RKO (cell line): ENCODE measurements at regions not wholly inside any gene's neighbourhood (a gene's known extent, or its start where the extent isn't known, plus 50 kb on each side); places are given as distances from the start of the nearest gene placed in this dataset.

Experiments
- DNase-seq: peaks from one replicate; pipeline ENCODE4 v3.0.0-alpha.2; 2016; ENCODE audit warnings: low spot score

DNA sequence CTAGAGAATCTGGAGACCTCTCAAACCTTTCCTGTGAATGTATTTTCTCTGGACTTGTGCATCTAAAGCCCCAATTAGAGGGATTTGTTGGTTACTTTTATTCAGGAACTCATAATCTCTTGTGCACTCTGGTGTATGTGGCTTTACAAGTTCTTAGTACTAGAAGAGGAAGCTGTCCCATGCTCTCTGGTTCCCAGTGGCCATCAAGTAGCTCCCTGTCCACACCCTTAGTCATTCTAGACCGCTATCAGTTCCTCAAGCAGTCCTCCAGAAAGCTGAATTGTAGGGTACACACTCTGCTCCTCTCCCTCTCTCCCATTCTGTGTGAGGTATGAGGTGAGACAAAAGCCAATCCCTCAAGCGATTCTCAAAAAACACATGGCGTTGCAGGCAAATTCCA is 470.3 kb downstream of the PTPRC start:
- DNase-seq: no peak

DNA sequence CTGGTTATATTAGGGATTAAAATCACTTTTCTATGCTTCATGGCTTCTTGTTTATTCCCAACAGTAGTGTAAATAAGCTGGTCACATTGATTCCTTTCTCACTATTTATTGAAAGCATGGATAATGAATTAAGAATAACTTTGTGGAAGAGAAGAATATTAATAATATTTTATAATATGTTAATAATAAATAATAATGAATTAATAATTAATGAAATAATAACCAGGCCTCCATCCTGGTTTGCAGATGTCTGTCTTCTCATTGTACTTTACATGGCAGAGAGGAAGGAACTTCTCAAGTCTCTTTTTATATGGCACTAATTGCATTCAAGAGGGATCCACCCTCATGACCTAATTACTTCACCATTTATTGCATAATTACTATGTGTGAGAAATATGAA is 473.5 kb downstream of the PTPRC start:
- DNase-seq: no peak

DNA sequence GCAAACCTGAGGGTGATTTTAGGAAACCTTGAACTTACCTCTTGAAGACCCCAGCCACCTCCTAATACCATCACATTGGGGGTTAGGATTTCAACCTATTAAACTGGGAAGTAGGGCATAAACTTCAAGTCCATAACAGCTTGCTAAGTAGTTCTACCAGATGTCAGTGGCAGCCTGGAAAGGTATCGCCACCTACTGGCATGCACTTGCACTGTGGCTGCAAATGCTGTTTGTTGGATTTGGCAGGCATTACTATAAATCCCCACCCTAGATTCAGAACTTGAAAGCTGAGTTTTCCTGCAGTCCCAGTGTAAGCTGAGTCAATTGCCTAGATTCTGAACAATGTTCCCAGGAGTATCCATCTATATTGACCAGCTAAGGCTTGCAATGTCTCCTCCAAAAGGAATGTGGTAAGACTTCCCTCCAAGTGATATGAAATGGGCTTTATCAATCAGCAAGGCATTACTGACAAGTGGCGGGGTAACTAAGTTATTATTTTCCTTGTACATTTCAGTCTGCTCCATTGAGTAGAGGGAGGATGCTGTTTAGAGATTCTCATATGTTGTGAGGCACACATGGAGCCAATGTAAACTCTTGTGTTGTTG is 474.5 kb downstream of the PTPRC start:
- DNase-seq: peak; percentile 59

DNA sequence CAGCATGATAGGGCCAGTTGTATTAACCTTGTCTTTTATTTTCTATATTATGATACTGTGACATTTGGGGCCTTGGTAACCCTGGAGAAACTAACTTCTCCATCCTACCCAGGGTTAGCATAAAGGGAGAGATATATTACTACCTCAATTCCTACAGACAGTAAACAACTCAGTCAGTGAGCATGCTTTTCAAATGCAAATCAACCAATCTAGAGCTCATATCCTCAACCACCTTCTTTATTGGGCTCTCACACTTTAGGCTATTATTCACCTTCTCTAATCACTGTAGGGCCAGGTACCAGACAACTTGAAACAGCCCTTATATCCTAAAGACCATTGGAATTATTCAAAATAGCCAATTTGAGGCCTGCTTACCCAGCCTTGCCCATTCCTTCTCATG is 477.6 kb downstream of the PTPRC start:
- DNase-seq: no peak

DNA sequence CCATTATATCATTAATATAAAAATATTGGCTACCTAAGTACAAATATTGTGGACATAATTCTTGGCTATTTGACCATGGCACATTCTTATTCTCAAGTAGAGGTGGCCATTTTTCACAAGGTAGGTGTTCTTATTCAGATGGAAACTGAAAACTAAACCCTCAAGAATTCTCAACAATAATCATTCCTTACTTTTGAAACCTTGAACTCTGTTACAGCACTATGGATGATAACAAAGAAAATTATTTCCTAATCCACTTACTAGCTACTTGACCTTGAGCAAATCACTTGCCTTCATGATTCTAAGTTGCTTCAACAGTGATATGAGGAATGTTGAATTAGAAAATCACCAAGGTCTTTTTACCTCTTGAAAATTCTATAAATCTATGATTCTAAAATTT is 482.2 kb downstream of the PTPRC start:
- no peak for DNase-seq

DNA sequence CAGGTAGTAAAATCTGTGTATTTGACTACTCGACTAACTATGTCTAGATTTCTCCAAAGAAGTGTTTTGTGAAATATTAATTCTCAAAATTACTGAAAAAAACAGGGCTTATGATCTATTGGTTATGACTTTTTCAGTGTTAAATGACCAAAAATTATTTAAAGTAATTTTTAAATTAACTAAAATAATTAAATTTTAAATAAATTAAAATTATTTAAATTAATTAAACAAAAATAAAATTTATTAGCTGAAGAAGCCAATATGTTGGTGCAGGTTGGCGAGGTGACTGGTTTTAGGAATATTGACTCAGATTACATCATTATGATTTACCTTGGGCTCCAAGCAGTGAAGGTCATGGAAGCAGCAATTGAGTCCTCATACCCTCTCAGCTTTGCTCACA is 483.2 kb downstream of the PTPRC start:
- DNase-seq: no peak

DNA sequence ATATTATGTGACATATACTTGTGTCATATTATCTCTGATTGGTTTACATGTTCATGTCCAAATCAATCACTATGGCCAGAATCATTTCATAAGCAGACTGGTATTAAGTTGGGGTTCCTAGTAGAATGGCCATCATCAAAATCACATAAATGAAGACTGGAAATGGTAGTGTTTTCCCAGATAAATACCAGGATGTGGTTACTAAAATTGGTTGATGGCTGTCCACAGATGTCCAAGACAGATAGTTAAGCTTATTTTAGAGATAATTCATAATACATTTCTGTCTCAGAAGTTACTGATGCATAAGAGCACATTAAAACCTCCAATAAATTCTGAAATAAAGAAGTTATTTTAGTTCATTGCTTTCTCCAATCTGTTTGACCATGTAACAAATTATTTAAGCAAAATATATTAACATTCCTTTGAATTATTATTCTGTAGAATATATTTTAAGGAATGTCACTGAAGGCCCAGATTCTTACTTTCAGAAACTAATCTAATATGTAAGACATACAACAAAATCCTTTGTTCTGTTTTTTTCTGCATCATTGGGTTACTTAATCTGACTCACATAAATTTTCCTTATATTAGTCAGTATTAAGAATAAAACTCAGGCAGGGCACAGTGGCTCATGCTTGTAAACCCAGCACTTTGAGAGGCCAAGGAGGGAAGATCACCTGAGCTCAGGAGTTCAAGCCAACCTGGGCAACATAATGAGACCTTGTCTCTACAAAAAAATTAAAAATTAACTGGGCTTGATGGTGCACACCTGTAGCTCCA is 483.9 kb downstream of the PTPRC start:
- no peak for DNase-seq

DNA sequence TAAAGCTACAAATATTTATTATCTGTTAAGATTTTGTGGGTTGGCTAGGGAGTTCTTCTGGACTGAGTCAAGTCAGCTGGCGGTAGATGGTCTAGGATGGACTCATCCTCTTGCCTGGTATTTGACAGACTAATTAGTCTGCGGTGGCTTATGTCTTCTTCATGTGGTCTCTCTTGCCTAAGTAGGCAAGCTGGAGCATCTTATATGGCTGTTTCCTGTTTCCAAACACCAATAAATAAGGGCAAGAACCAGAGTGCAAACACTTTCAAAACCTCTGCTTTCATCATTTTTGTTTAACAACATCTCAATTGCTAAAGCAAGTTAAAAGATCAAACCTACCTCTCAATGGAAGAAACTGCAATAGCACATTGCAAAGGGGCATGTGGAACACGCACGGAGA is 484.8 kb downstream of the PTPRC start:
- DNase-seq: no peak

DNA sequence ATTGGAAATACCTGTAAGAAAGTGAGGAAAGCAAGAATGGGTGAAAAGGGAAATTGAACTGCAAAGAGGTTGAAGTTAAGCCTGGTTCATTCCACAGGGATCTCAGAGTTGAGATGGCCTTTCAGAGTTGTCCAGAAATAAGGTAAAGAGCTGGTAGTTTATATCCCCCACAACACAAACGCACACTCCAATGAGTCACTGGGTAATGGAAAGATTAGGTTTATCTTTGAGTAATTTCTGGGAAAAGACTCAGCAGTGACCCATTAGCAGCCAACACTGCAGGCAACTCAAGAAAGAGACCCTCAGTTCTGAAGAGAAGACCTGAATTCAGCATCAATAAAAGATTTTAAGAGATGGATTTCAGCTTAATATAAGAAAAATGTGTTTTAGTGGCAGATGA is 485.5 kb downstream of the PTPRC start:
- DNase-seq: no peak

DNA sequence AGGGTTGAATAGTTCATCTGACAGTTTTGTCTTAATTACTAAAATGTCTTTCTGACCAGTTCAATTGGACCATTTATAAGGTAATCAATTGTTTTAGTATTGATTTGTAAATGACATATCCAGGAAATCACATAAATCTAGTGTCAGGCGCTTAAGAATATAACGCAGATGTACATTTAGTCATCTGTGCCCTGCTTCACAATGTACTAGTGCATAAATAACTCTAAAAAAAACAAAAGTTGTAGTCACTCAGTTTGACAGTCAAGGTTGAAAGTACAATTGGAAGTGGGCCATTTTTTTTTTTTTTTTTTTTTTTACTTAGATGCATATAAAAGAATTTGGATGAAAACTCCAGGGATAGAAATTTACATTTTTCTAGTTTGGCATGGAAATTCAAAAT is 490.4 kb downstream of the PTPRC start:
- DNase-seq: no peak

DNA sequence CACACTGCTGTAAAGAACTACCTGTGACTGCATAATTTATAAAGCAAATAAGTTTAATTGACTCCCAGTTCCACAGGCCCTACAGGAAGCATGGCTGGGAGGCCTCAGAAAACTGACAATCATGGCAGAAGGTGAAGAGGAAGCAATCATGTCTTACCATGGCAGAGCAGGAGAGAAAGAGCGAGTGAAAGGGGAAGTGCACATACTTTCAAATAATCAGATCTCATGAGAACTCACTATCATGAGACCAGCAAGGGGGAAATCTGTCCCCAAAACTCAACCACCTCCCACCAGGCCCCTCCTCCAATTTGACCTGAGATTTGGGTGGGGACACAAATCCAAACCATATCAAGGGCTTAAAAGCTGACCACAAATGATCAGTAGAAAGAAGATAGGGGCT is 493.2 kb downstream of the PTPRC start:
- DNase-seq: no peak

DNA sequence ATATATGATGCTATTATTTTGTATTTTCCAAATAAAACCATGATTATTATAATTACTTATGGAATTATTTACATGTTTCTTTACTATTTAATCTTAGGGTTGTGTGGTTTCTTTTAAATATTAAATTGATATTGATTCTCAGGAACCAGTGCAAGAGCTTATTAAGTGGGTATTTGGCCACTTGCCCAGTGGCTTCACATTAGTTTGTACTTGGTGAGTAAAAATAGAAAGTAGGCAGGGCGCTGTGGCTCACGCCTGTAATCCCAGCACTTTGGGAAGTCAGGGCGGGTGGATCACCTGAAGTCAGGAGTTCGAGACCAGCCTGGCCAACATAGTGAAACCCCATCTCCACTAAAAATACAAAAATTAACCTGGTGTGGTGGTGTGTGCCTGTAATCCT is 497.1 kb downstream of the PTPRC start:
- DNase-seq: no peak

DNA sequence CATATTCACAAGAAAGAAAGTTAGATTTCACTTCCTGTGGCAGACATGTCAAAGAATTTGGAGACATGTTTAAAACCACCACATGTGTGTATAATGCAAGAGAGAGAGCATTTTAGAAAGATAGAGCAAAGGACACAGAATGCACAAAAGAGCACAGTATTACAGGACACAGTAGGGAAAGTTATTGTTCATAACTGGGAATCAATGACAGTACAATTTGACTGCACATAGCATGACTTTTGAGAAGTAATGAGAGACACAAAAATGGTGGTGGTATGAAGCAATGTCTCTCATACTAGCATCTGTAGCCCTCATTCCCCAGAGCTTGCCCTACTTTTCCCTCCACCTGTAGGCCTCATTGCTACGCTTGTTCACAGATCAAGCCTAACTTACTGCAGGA is 499.2 kb downstream of the PTPRC start:
- no peak for DNase-seq

DNA sequence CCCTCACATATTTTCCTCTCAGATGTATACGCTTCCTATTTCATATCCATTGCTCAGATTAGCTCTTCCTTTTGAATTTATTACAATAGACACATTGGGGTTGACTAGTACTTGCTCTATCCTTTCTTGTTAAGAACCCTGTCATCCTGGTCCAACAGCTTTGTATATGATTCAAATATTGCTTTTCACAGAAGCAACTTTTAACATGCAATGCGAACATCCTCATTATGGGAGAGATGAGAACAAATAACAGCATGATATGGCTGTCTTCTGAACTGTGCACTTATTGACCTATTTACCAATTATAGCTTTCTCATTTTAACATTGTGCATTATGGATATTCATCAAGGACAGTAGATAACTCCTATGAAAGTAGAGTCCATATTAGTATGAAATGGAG is 510.8 kb downstream of the PTPRC start:
- no peak for DNase-seq

DNA sequence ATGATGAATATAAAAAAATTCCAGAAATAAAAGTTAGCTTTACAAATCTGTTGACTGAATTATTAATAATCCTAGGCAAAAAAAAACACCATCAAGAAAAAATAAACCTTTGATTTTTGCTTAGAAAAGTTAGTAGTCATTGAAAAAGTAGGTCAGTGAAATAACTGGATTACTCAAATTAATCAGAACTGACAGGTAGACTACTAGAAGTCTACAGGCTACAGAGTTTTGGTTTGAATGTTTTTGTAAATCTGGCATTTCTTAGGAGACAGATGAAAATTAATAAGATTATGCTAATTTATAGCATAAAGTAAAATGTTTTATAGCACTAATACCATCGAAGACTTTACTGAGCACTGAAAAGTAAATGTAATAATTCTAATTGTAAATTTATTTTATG is 511.9 kb downstream of the PTPRC start:
- no peak for DNase-seq

DNA sequence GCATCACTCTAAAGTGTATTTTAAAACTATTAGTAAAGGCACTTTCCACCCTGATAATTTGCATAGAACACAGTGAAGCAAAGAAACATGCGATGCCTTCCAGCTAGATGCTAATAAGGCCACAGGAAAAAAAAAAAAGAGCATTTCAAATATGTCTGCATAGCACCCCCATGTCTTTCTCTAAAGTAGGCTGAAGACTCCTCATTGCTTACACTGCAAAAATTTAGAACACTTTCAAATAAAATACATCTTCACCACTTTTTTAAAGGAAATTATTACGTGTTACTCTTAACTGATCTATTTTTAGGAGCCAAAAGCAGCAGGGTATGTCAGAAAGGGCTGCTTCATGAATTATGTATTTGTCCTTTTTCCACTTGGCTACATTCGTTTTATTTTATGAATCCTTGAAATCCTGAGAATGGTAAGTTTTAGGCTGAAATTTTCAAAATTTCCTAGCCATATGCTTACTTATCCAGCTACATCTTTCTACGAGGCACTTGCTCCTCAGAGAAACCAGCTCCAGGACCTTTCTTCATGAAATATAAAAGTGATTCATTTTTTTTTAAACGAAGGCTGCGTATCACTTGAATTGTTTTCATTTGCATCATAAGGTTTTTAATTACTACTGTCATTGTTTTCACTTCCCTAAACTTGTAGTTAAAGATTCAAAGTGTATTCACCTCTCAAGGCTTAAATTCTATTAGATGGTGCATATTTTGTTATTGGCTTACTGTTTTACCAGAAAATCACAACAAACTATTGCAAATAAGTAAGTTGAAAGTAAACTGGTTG is 513.0 kb downstream of the PTPRC start:
- DNase-seq: no peak

DNA sequence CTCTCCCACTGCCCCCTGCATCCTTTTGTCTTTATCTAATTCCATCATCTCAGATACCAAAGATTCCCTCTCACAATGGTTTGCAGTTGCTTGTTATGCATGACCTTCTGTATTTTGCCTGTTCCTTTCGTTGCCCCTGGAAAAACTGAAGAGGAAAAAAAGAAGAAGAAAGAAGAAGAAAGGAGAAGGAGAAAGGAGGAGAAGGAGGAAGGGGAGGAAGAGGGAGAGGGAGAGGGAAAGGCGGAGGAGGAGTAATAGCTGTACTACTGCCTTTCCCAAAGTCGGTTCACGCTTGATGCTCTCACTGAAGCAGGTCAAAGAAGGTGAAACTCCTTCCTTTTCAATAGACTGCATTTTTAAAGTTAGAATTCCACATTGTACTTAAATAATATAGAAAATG is 513.8 kb downstream of the PTPRC start:
- no peak for DNase-seq

DNA sequence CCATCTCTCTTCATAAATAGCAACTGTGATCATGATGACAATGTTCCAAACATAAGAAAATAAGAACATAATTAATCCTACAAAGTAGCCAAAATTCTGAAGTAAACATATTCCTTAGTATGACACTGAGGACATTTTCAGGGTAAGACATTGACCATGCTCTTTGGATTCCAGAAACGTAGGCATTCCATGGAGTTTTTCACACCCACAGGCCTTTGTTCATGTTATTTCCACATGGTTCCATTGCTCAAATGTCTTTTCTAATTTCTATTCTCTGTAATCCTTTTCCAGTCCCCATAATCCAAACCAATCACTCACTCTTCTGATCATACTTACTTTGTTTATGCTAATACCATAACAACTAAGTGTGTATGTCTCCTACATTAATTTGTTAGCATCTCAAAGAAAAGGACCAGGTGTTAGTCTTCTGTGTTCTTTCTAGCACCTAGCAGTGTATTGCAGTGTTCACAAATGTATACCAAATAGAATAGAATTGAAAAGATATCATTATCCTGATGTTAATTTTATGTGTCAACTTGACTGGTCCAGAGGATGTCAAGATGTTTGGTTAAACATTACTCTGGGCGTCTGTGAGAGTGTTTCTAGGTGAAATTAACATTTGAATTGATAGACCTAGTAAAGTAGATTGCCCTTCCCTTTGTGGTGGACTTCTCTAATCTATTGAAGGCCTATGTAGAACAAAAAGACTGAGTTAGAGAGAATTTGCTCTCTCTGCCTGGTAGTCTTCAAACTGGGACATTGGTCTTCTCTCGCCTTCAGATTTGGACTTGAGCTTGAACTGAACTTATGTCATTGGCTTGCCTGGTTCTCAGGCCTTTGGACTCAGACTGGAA is 516.6 kb downstream of the PTPRC start:
- DNase-seq: no peak

DNA sequence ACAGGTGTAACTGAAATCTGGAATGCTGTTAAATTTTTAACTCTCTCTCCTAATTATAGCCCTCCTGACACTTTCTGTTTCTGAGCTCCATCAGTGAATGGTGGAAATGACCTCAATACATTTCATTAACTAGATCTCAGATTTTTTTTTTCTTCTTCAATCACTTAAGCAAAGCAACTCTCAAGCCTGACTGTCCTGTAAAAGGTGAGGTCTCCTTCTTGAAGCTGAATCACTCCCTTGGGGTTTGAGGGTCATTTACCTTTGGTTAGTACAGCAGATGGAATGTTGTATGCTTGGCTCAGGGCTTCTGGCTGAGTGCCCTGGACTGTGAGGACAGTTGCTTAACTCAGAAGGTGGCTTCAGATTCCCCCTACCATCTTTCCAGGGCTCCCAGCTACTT is 518.7 kb downstream of the PTPRC start:
- DNase-seq: no peak

DNA sequence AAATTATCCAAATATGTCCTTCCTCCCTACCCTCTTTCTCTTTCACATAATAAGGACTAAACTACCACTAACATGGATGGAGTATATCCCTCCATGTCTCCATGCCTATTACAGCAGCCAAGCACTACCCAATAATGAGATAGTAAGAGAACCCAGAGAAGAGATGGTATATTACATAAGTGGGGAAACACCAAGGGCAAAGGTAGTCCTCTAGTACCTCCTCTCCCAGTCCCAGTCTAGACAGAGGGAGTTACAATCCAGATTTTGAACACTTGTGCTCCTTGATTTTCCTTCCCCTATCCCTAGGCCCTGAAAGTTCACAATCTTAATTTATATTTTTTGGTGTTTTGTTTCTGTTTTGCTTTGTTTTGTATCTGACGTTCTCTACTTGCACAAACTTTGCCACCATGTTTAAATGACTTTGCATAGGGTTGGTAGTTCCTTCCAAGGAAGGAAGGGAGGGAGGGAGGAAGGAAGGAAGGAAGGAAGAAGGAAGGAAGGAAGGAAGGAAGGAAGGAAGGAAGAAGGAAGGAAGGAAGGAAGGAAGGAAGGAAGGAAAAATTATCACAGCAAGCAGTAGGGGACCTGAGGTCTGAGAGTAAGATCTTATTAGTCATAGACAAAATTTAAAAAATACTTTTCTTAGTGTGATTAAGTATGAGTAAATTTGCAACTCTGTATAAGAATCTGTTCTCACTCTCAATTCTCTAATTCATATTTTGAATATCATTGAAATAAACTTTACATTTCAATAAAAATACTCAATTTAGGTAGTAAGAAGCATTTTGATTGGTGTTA is 521.9 kb downstream of the PTPRC start:
- DNase-seq: no peak

DNA sequence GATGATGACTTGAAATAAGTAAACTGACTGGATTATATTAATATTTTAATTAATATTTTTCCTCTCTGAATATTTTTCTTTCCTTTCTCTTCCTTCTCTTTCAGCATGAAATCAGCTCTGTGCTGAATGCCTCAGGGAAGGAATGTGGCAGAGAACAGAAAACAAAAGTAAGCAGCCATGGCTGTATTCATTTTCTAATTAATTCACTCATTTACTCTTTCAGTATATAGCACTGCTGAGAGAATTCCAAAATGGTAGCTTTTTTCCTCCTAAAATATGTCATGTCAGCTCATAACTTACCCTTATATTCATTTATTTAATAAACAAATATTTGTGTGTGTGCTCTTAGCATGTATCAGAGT is 522.5 kb downstream of the PTPRC start:
- DNase-seq: no peak
